ENCODE measurements at regions not wholly inside any gene's neighbourhood (a gene's known extent, or its start where the extent isn't known, plus 50 kb on each side); places are given as distances from the start of the nearest gene placed in this dataset.

DNA sequence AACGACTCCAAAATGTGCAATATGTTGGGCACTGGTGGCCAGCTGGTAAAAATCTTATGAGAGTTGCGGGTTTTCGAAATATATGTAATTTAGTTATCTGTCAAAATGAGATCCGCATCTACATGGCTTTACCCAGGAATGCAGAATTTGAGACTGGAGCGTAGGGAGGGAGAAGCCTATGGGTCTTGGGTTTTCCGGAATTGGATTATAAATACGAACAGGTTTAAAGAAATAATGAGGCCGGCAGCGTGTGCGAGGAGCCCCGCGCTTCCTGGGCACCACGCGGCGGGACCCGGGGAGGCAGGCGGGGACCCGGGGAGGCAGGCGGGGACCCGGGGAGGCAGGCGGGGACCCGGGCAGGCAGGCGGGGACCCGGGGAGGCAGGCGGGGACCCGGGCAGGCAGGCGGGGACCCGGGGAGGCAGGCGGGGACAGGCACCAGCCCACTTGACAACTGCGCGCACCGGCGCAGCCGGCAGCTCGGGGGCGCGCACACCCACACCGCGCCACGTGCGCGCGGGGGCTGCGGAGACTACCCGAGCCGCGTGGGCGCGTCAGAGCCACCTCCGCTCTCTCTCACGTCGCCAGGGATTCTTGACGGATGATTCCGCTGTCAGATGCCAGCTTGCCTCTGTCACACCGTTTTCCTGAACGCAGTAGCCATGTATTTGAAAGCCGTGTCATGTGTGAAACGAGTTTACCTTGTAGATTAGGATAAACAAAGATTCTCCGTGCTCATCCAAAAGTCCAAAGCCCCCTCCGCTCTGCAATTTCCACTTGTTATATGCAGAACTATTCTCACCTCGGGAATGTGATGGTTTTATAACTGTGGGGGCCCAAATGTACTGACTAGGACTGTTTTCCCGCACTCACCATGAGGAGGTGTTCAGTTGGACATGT is 54.3 kb upstream of the HNRNPU start:
- peak; percentile 81 for DNase-seq (ENCODE audit: low read depth)
- TF ChIP-seq CTCF (IDR thresholded peaks at IDR 0.05; ENCODE audit: insufficient read depth, low read depth, low read length, missing control alignments): no peak
- peak overlapping the region; percentile 46 for H3K4me3 ChIP-seq (ENCODE audit: low read depth, low read length)

- DNase-seq (ENCODE audit: low read depth): no peak
- TF ChIP-seq CTCF (IDR thresholded peaks at IDR 0.05; ENCODE audit: insufficient read depth, low read depth, low read length, missing control alignments): no peak
- H3K4me3 ChIP-seq (ENCODE audit: low read depth, low read length): no peak overlapping the region
These were observed 52.8 kb upstream of the HNRNPU start for GRCh38 chr1:244917073-244917670.

GRCh38 chr1:244915736-244916135 is 51.4 kb upstream of the HNRNPU start:
- no peak overlapping the region for H3K4me3 ChIP-seq (ENCODE audit: low read depth, low read length)
- DNase-seq (ENCODE audit: low read depth): no peak
- no peak for TF ChIP-seq CTCF (IDR thresholded peaks at IDR 0.05; ENCODE audit: insufficient read depth, low read depth, low read length, missing control alignments)

DNA sequence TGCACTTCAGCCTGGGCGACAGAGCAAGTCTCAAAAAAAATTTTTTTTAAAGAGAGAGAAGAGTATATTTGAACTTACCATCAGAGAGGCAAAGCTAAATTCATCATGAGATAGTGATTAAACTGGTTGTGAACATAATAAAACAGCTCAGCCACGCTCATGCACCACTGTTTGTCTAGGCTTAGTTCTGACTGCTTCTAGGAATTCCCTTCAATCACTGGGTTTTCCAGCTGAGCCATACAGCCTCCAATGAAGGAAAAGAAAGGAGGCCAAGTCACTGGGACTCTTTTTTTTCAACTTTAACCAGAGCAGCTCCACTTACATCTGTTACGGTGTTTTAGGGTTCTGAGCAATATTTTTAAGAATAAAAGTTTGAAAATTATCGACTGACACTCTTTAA is 50.4 kb upstream of the HNRNPU start:
- H3K4me3 ChIP-seq (ENCODE audit: low read depth, low read length): no peak overlapping the region
- no peak for DNase-seq (ENCODE audit: low read depth)
- no peak for TF ChIP-seq CTCF (IDR thresholded peaks at IDR 0.05; ENCODE audit: insufficient read depth, low read depth, low read length, missing control alignments)
